NCI-H2196 (cell line): ENCODE measurements at regions not wholly inside any gene's neighbourhood (a gene's known extent, or its start where the extent isn't known, plus 50 kb on each side); places are given as distances from the start of the nearest gene placed in this dataset.
"Not testable (repeated sequence)": the region's sequence is repeated elsewhere in the genome, so short reads cannot be mapped to it uniquely, and the experiment has no call there.

Experiments
- DNase-seq: peaks from one replicate; lab custom pipeline; 2025; ENCODE audit not compliant: unreplicated experiment; lab: John Stamatoyannopoulos, UW

GRCh38 chr14:38600572-38600971, 344.7 kb upstream of the CLEC14A start:
- DNase-seq, result not testable (repeated sequence)

- DNase-seq, result no peak
Observed at GRCh38 chr14:38593476-38593875, 337.6 kb upstream of the CLEC14A start.

GRCh38 chr14:38592764-38593442, 337.0 kb upstream of the CLEC14A start:
- DNase-seq, result no peak

- no peak for DNase-seq
Observed at GRCh38 chr14:38589747-38590350, 334.0 kb upstream of the CLEC14A start.

- no peak for DNase-seq
Observed at GRCh38 chr14:38583471-38583870, 327.6 kb upstream of the CLEC14A start.

GRCh38 chr14:38578278-38578681, 322.4 kb upstream of the CLEC14A start:
- DNase-seq, result no peak

- no peak for DNase-seq
Observed at GRCh38 chr14:38567703-38568102, 311.8 kb upstream of the CLEC14A start.

GRCh38 chr14:38561657-38562056, 305.8 kb upstream of the CLEC14A start:
- no peak for DNase-seq

- no peak for DNase-seq
Observed at GRCh38 chr14:38559711-38560110, 303.8 kb upstream of the CLEC14A start.

GRCh38 chr14:38557391-38557790, 301.5 kb upstream of the CLEC14A start:
- DNase-seq, result not testable (repeated sequence)

GRCh38 chr14:38556252-38556651, 300.4 kb upstream of the CLEC14A start:
- no peak for DNase-seq

- no peak for DNase-seq
Observed at GRCh38 chr14:38554026-38554425, 298.1 kb upstream of the CLEC14A start.

- no peak for DNase-seq
Observed at GRCh38 chr14:38553586-38553985, 297.7 kb upstream of the CLEC14A start.

- DNase-seq, result no peak
Observed at GRCh38 chr14:38549564-38549963, 293.7 kb upstream of the CLEC14A start.

- no peak for DNase-seq
Observed at GRCh38 chr14:38547961-38548490, 292.1 kb upstream of the CLEC14A start.

- DNase-seq, result no peak
Observed at GRCh38 chr14:38546932-38547551, 291.1 kb upstream of the CLEC14A start.

GRCh38 chr14:38544776-38545175, 288.9 kb upstream of the CLEC14A start:
- no peak for DNase-seq

GRCh38 chr14:38543851-38544250, 288.0 kb upstream of the CLEC14A start:
- DNase-seq, result not testable (repeated sequence)

- DNase-seq, result not testable (repeated sequence)
Observed at GRCh38 chr14:38538053-38538452, 282.2 kb upstream of the CLEC14A start.

GRCh38 chr14:38536376-38537038, 280.6 kb upstream of the CLEC14A start:
- DNase-seq, result no peak

GRCh38 chr14:38528582-38528981, 272.7 kb upstream of the CLEC14A start:
- no peak for DNase-seq

GRCh38 chr14:38527502-38527878, 271.6 kb upstream of the CLEC14A start:
- no peak for DNase-seq
